SK-N-SH (cell line): ENCODE measurements at regions not wholly inside any gene's neighbourhood (a gene's known extent, or its start where the extent isn't known, plus 50 kb on each side); places are given as distances from the start of the nearest gene placed in this dataset.

Experiments used
- CTCF ChIA-PET: fragments of 300-600, 350-600 bp; formaldehyde crosslinking; extraction: SDS; loops from one replicate; lab custom pipeline; 2021; lab: Yijun Ruan, JAX
- POLR2A ChIA-PET: fragments of 350-600 bp; sonication (Branson Sonifier 250); formaldehyde crosslinking; extraction: SDS; loops from one replicate; lab custom pipeline; 2020; ENCODE audit warnings: antibody characterized with exemption, inconsistent platforms; lab: Yijun Ruan, JAX
- DNase-seq: peaks from one replicate; pipeline ENCODE4 v3.0.0; 2012
- H2AFZ ChIP-seq: fragments of 200-600 bp; sonication (generic); 2 replicates; pipeline ENCODE4 v1.8.1; 2016; ENCODE audit warnings: antibody characterized with exemption, mild to moderate bottlenecking, low read depth
- H3F3A ChIP-seq: fragments of 200-600 bp; sonication (generic); replicated peaks from 2 replicates; pipeline ENCODE3; 2016; ENCODE audit warnings: antibody characterized with exemption, mild to moderate bottlenecking; ENCODE audit not compliant: insufficient read depth
- H3K27ac ChIP-seq, 2 experiments: fragments of 200-500 bp in 1 of 2; fragments of 200-600 bp in 1 of 2; sonication (Bioruptor generic) in 1 of 2; sonication (generic), shearing (Covaris generic) in 1 of 2; 2 replicates each; pipeline versions ENCODE4 v1.5.1 to v1.6.1; 2014 to 2016; ENCODE audit warnings: low read depth in 2 of 2, inconsistent platforms in 1 of 2, low read length in 1 of 2, mild to moderate bottlenecking in 1 of 2, mixed read lengths in 1 of 2
- H3K27me3 ChIP-seq: fragments of 200-600 bp; sonication (generic), shearing (Covaris generic); 2 replicates; pipeline ENCODE4 v1.6.1; 2016; ENCODE audit warnings: mixed run types; ENCODE audit not compliant: insufficient read depth
- H3K36me3 ChIP-seq, 2 experiments: fragments of 200-500 bp in 1 of 2; fragments of 200-600 bp in 1 of 2; sonication (Bioruptor generic) in 1 of 2; sonication (generic) in 1 of 2; replicated peaks in 1 of 2; 2 replicates each; pipeline versions ENCODE3 to v1.5.1; 2014 to 2016; ENCODE audit warnings: low read length in 1 of 2, mild to moderate bottlenecking in 1 of 2; ENCODE audit not compliant: insufficient read depth in 2 of 2, control insufficient read depth in 1 of 2
- H3K4me1 ChIP-seq, 2 experiments: fragments of 200-500 bp in 1 of 2; fragments of 200-600 bp in 1 of 2; sonication (Bioruptor generic) in 1 of 2; sonication (generic), shearing (Covaris generic) in 1 of 2; 2 replicates each; pipeline versions ENCODE4 v1.5.1 to v1.6.1; 2014 to 2016; ENCODE audit warnings: low read depth in 1 of 2, low read length in 1 of 2, mixed run types in 1 of 2; ENCODE audit not compliant: insufficient read depth in 2 of 2, control insufficient read depth in 1 of 2
- H3K4me2 ChIP-seq: fragments of 200-600 bp; sonication (generic), shearing (Covaris generic); 2 replicates; pipeline ENCODE4 v1.6.1; 2017; ENCODE audit warnings: mixed run types
- H3K4me3 ChIP-seq, 2 experiments: fragments of 200-500 bp in 1 of 2; fragments of 200-600 bp in 1 of 2; sonication (Bioruptor generic) in 1 of 2; sonication (generic), shearing (Covaris generic) in 1 of 2; 2 replicates each; pipeline versions ENCODE4 v1.5.1 to v1.8.1; 2014 to 2016; ENCODE audit warnings: low read depth in 2 of 2, inconsistent platforms in 1 of 2, low read length in 1 of 2, mild to moderate bottlenecking in 1 of 2, mixed read lengths in 1 of 2, moderate library complexity in 1 of 2
- H3K79me2 ChIP-seq: fragments of 200-600 bp; sonication (generic); 2 replicates; pipeline ENCODE4 v1.8.1; 2017; ENCODE audit warnings: mild to moderate bottlenecking; ENCODE audit not compliant: insufficient read depth
- H3K9ac ChIP-seq: fragments of 200-600 bp; sonication (generic); 2 replicates; pipeline ENCODE4 v1.6.1; 2017; ENCODE audit warnings: mixed run types
- H3K9me2 ChIP-seq: fragments of 200-600 bp; sonication (generic); 2 replicates; pipeline ENCODE4 v1.6.1; 2017; ENCODE audit warnings: mixed run types
- H3K9me3 ChIP-seq: fragments of 200-600 bp; sonication (generic); 2 replicates; pipeline ENCODE4 v1.6.1; 2017; ENCODE audit warnings: mixed run types, mild to moderate bottlenecking, moderate library complexity
- H4K20me1 ChIP-seq: fragments of 200-600 bp; sonication (generic); 2 replicates; pipeline ENCODE4 v1.6.1; 2017; ENCODE audit warnings: mild to moderate bottlenecking, mixed run types; ENCODE audit not compliant: insufficient read depth
- CTCF ChIP-seq: fragments of 200-600 bp; sonication (generic); IDR thresholded peaks from 2 replicates; pipeline ENCODE4 v1.6.1; 2017; ENCODE audit warnings: antibody characterized with exemption, mild to moderate bottlenecking, moderate library complexity
- MEF2A ChIP-seq: IDR thresholded peaks from 2 replicates; pipeline ENCODE4 v1.4.0; 2012; ENCODE audit warnings: low read depth, borderline replicate concordance
- NFIC ChIP-seq: IDR thresholded peaks from 2 replicates; pipeline ENCODE4 v1.4.0; 2012; ENCODE audit warnings: borderline replicate concordance
- RXRA ChIP-seq: IDR thresholded peaks from 2 replicates; pipeline ENCODE4 v1.4.0; 2012; ENCODE audit warnings: low read depth, mild to moderate bottlenecking, borderline replicate concordance
- whole genome bisulfite sequencing: methylation state at CpG from one replicate; pipeline ENCODE4 v1.1.6; 2017; ENCODE audit warnings: low lambda C conversion rate; 5-methylcytosine and 5-hydroxymethylcytosine counted together
- TF ChIP-seq, protein P1 (sequence below): fragments of 150-350 bp; IDR thresholded peaks from 2 replicates; pipeline ENCODE4 v1.6.1; 2017; ENCODE audit warnings: antibody characterized with exemption, low read length, low read depth, borderline replicate concordance
- TF ChIP-seq, protein P2 (sequence below): IDR thresholded peaks from 2 replicates; pipeline ENCODE4 v1.4.0; 2012; ENCODE audit warnings: low read depth

DNA sequence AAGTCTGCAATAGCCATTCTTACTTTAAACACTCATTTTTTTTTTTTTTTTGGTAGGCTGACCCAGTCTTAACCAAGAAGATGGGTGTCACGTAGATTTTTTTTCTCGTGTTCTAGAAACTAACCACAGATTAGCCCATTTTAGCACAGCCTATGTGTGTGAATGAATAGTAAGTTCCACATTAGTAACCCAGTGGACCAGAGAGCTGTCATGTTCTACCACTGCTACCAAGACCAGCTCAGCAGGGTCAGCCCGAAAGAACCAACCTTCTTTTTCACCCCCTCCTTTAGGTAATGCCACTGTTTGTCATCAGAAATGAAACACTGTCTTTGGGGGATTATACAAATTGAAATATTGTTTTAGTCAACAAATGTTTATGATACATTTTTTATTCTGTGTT, 221.1 kb upstream of the PLXNA2 start:
- Histone ChIP-seq H3K9me3 (no peaks in the 10 kb centered on the region), H3F3A (no peaks in the 10 kb centered on the region), H3K27me3 (no peaks in the 10 kb centered on the region), H3K4me1 (no peaks in the 10 kb centered on the region), H3K4me2 (no peak overlapping the region), H3K36me3 (no peaks in the 10 kb centered on the region), H3K27ac (no peak overlapping the region), H3K9ac (no peak overlapping the region), H3K4me3 (no peak overlapping the region), H4K20me1 (no peaks in the 10 kb centered on the region), H3K9me2 (no peaks in the 10 kb centered on the region), H2AFZ (no peak overlapping the region), H3K79me2 (no peaks in the 10 kb centered on the region)
- DNase-seq: no peak
- ChIA-PET CTCF (no interaction called here), POLR2A (no interaction called here)
- 70% methylated on average over 3 of the region's 3 CpGs for whole genome bisulfite sequencing
- TF ChIP-seq CTCF (no peak), MEF2A (no peak), NFIC (no peak)
- TF ChIP-seq, protein P1, sequence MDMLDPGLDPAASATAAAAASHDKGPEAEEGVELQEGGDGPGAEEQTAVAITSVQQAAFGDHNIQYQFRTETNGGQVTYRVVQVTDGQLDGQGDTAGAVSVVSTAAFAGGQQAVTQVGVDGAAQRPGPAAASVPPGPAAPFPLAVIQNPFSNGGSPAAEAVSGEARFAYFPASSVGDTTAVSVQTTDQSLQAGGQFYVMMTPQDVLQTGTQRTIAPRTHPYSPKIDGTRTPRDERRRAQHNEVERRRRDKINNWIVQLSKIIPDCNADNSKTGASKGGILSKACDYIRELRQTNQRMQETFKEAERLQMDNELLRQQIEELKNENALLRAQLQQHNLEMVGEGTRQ: no peak
- TF ChIP-seq, protein P2, sequence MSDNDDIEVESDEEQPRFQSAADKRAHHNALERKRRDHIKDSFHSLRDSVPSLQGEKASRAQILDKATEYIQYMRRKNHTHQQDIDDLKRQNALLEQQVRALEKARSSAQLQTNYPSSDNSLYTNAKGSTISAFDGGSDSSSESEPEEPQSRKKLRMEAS: no peak

GRCh38 chr1:208465786-208466590, 221.8 kb upstream of the PLXNA2 start:
- H3K9me2 ChIP-seq: no peaks in the 10 kb centered on the region
- 72% methylated on average over 4 of the region's 4 CpGs for WGBS
- no peak overlapping the region for H2AFZ ChIP-seq
- no peaks in the 10 kb centered on the region for H3K27me3 ChIP-seq
- ChIA-PET POLR2A (no interaction called here), CTCF (no interaction called here)
- no peaks in the 10 kb centered on the region for H3K36me3 ChIP-seq
- H3K79me2 ChIP-seq: no peaks in the 10 kb centered on the region
- no peak overlapping the region for H3K27ac ChIP-seq
- H3K4me3 ChIP-seq: no peak overlapping the region
- no peaks in the 10 kb centered on the region for H3K9me3 ChIP-seq
- no peak for DNase-seq
- no peak for TF ChIP-seq RXRA
- peak; percentile 17; the same call in 1 of the 2 replicates for TF ChIP-seq CTCF
- H4K20me1 ChIP-seq: no peaks in the 10 kb centered on the region
- no peak overlapping the region for H3K4me2 ChIP-seq
- no peaks in the 10 kb centered on the region for H3F3A ChIP-seq
- no peak overlapping the region for H3K9ac ChIP-seq
- H3K4me1 ChIP-seq: no peaks in the 10 kb centered on the region; a peak in 2 of 4 replicates
